GM23338 (cell line): ENCODE measurements at regions not wholly inside any gene's neighbourhood (a gene's known extent, or its start where the extent isn't known, plus 50 kb on each side); places are given as distances from the start of the nearest gene placed in this dataset.

Experiments
- ATAC-seq: fragments of 200-7000 bp; cut with Tn5 transposase; 3 replicates; pipeline ENCODE4 v1.9.1; 2020
- DNase-seq: peaks from one replicate; pipeline ENCODE4 v3.0.0-alpha.2; 2015; ENCODE audit warnings: low spot score
- H2AFZ ChIP-seq: fragments of 200-600 bp; sonication (generic); 2 replicates; pipeline ENCODE4 v1.8.0; 2016; ENCODE audit warnings: antibody characterized with exemption, mild to moderate bottlenecking, moderate library complexity
- H3F3A ChIP-seq: fragments of 200-600 bp; sonication (generic); replicated peaks from 2 replicates; pipeline ENCODE4 v1.8.0; 2017; ENCODE audit warnings: antibody characterized with exemption, mixed run types, low read depth
- H3K27ac ChIP-seq: fragments of 200-600 bp; sonication (generic); 2 replicates; pipeline ENCODE4 v1.6.1; 2016; ENCODE audit warnings: low read depth
- H3K27me3 ChIP-seq: fragments of 200-600 bp; sonication (generic); 2 replicates; pipeline ENCODE4 v1.8.0; 2016; ENCODE audit warnings: mild to moderate bottlenecking, mixed run types, moderate library complexity; ENCODE audit not compliant: insufficient read depth
- H3K36me3 ChIP-seq: fragments of 200-600 bp; sonication (generic); 2 replicates; pipeline ENCODE4 v1.8.0; 2016; ENCODE audit warnings: mild to moderate bottlenecking; ENCODE audit not compliant: insufficient read depth
- H3K4me1 ChIP-seq: fragments of 200-600 bp; sonication (generic); 2 replicates; pipeline ENCODE4 v1.8.0; 2016; ENCODE audit warnings: mild to moderate bottlenecking, moderate library complexity; ENCODE audit not compliant: insufficient read depth
- H3K4me2 ChIP-seq: fragments of 200-600 bp; sonication (generic); 2 replicates; pipeline ENCODE4 v1.7.1; 2017; ENCODE audit warnings: mixed run types
- H3K4me3 ChIP-seq: fragments of 200-600 bp; sonication (generic); 2 replicates; pipeline ENCODE4 v1.6.1; 2016; ENCODE audit warnings: mixed run types
- H3K79me2 ChIP-seq: fragments of 200-600 bp; sonication (generic); replicated peaks from 2 replicates; pipeline ENCODE4 v1.8.0; 2017; ENCODE audit warnings: mild to moderate bottlenecking; ENCODE audit not compliant: insufficient read depth
- H3K9me2 ChIP-seq: fragments of 200-600 bp; sonication (generic); 2 replicates; pipeline ENCODE4 v1.8.0; 2017; ENCODE audit not compliant: insufficient read depth
- H4K20me1 ChIP-seq: fragments of 200-600 bp; sonication (generic); replicated peaks from 2 replicates; pipeline ENCODE4 v1.8.0; 2017; ENCODE audit warnings: mild to moderate bottlenecking; ENCODE audit not compliant: insufficient read depth
- H3K27ac Mint-ChIP-seq: 2 replicates; pipeline ENCODE4 v1.8.0; 2020; ENCODE audit warnings: inconsistent platforms, mild to moderate bottlenecking, moderate library complexity, mixed read lengths
- H3K27me3 Mint-ChIP-seq: 3 replicates; pipeline ENCODE4 v1.8.0; 2022; ENCODE audit warnings: low read depth, mild to moderate bottlenecking, moderate library complexity, mixed read lengths, inconsistent platforms; ENCODE audit not compliant: insufficient read depth, poor library complexity
- H3K36me3 Mint-ChIP-seq: 3 replicates; pipeline ENCODE4 v1.8.0; 2021; ENCODE audit warnings: low read depth, mild to moderate bottlenecking, inconsistent platforms, moderate library complexity, mixed read lengths
- H3K4me1 Mint-ChIP-seq: 3 replicates; pipeline ENCODE4 v1.8.0; 2020; ENCODE audit warnings: mild to moderate bottlenecking, inconsistent platforms, mixed read lengths
- H3K4me3 Mint-ChIP-seq: 3 replicates; pipeline ENCODE4 v1.8.0; 2021; ENCODE audit warnings: moderate library complexity, mild to moderate bottlenecking, inconsistent platforms, mixed read lengths
- H3K9me3 Mint-ChIP-seq: 3 replicates; pipeline ENCODE4 v1.8.0; 2020; ENCODE audit warnings: moderate library complexity, mild to moderate bottlenecking, inconsistent platforms, mixed read lengths
- CTCF ChIP-seq, 2 experiments: fragments of 200-600 bp in 1 of 2; sonication (generic) in 1 of 2; conservative IDR thresholded peaks; 2 replicates each; pipeline versions ENCODE4 v1.5.1 to v1.6.1; 2016 to 2017; ENCODE audit warnings: antibody characterized with exemption in 2 of 2, low read depth in 2 of 2, mild to moderate bottlenecking in 2 of 2, moderate library complexity in 1 of 2
- REST ChIP-seq: IDR thresholded peaks from one replicate; pipeline ENCODE4 v1.6.1; 2018; ENCODE audit warnings: antibody characterized with exemption; ENCODE audit not compliant: unreplicated experiment
- STAT1 ChIP-seq: IDR thresholded peaks from one replicate; pipeline ENCODE4 v1.6.1; 2016; ENCODE audit warnings: antibody characterized with exemption; ENCODE audit not compliant: unreplicated experiment
- ZNF462 ChIP-seq: fragments of 250-450 bp; sonication (Bioruptor Pico); IDR thresholded peaks from 2 replicates; pipeline ENCODE4 v1.5.0; 2020; ENCODE audit warnings: mild to moderate bottlenecking, moderate library complexity

DNA sequence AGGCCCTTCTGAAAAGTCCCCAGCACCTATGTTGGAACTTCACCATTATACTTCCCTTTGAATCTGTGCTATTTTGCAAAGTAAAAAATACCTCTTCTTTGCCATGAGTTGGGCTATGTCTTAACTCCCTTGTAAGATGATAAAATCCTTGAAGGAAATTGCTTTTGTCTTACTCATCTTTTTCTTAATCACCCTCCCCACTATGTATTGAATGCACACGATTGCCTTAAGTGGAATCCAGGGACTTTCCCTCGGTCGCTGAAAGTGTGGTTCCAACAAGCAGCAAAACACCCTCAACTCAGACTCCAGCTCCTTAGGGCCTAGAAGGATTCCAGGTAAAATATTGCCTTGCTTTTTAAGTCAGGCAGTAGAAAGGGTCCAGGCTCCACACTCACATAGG, 173.2 kb upstream of the ARL4C start:
- Mint-ChIP-seq H3K27me3 (peaks cover 11% of the 10 kb centered on the region), H3K9me3 (peaks cover 12% of the 10 kb centered on the region), H3K27ac (no peak overlapping the region), H3K36me3 (peaks cover 10% of the 10 kb centered on the region), H3K4me1 (peaks cover 10% of the 10 kb centered on the region), H3K4me3 (no peak overlapping the region)
- DNase-seq (no peak), ATAC-seq (no peak)
- Histone ChIP-seq H2AFZ (no peak overlapping the region), H3K9me2 (peaks cover 25% of the 10 kb centered on the region), H4K20me1 (no peaks in the 10 kb centered on the region), H3K36me3 (no peaks in the 10 kb centered on the region), H3K27ac (no peak overlapping the region), H3K4me3 (no peak overlapping the region), H3K4me1 (no peaks in the 10 kb centered on the region), H3F3A (peaks cover 3% of the 10 kb centered on the region; the same call in 1 of the 2 replicates), H3K4me2 (no peak overlapping the region), H3K79me2 (no peaks in the 10 kb centered on the region), H3K27me3 (no peaks in the 10 kb centered on the region)
- TF ChIP-seq REST = no peak

DNA sequence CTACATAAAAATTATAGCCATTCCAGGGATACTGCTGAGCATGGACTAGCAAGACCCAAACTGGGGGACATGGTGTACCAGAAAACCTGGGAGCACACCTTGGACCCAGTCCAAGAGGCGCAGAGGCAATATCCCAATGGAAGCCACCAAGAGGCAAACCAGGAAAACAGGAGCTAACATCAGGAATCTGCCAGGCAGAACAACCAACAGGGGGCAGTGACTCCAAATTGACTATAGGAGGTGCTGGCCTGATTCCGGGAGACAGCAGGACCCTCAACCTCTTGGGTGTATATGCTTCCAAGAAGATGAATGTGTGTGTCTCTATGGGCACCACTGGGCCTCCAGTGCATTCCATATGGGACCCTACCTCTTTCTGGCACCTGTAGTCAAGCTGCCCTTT, 172.7 kb upstream of the ARL4C start:
- Mint-ChIP-seq H3K4me1 (peaks cover 6% of the 10 kb centered on the region; the same call in 2 of the 3 replicates), H3K27me3 (peaks cover 7% of the 10 kb centered on the region), H3K27ac (no peak overlapping the region), H3K36me3 (peaks cover 13% of the 10 kb centered on the region), H3K4me3 (no peak overlapping the region), H3K9me3 (peaks cover 16% of the 10 kb centered on the region)
- DNase-seq (peak; percentile 71), ATAC-seq (peak; percentile 80)
- no peak for TF ChIP-seq ZNF462 (CRISPR knock-in tag)
- TF ChIP-seq CTCF (conservative IDR thresholded peaks at IDR 0.05; ENCODE audit: low read depth in 2 of 2) = peak; percentile 69 to 85
- TF ChIP-seq STAT1 = no peak
- no peak overlapping the region for H3K27ac ChIP-seq
- no peak overlapping the region for H3K4me3 ChIP-seq
- H3F3A ChIP-seq = no peaks in the 10 kb centered on the region
- no peak overlapping the region for H2AFZ ChIP-seq
- H4K20me1 ChIP-seq = no peaks in the 10 kb centered on the region
- H3K27me3 ChIP-seq = no peaks in the 10 kb centered on the region
- no peaks in the 10 kb centered on the region for H3K4me1 ChIP-seq
- no peaks in the 10 kb centered on the region for H3K79me2 ChIP-seq
- H3K9me2 ChIP-seq = peaks cover 21% of the 10 kb centered on the region
- H3K36me3 ChIP-seq = 0 out of 2 replicates have a peak, but pooled peaks cover 3% of the 10 kb centered on the region
- H3K4me2 ChIP-seq = no peak overlapping the region
